HG03159 (cell line): ENCODE measurements at regions not wholly inside any gene's neighbourhood (a gene's known extent, or its start where the extent isn't known, plus 50 kb on each side); places are given as distances from the start of the nearest gene placed in this dataset.

Experiments used
- ATAC-seq: cut with Tn5 transposase; IDR thresholded peaks from one replicate; pipeline ENCODE4 v1.9.1; 2021; ENCODE audit warnings: mild to moderate bottlenecking, moderate library complexity; ENCODE audit not compliant: unreplicated experiment

GRCh38 chr2:5119046-5119445 is 573.1 kb upstream of the SOX11 start:
- ATAC-seq, result no peak

GRCh38 chr2:5121121-5121520 is 571.1 kb upstream of the SOX11 start:
- no peak for ATAC-seq

DNA sequence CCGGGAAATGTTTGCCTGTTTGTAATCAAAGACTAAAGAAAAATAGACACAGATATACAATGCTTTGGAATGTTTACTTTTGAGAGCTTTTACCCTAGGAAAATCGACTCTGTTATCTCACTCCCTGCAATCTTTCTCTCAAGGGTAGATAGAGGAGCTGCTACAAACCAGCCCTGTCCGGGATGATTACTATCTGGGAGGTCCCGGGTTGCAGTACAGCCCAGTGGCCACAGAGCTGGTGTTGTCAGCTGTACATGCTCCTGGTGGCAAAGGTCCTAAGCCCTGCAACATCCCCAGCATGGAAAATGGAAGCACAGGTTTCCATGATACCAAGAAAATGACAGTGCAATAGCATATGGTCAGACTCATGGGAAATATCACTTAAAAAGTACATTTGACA is 570.5 kb upstream of the SOX11 start:
- ATAC-seq, result no peak

DNA sequence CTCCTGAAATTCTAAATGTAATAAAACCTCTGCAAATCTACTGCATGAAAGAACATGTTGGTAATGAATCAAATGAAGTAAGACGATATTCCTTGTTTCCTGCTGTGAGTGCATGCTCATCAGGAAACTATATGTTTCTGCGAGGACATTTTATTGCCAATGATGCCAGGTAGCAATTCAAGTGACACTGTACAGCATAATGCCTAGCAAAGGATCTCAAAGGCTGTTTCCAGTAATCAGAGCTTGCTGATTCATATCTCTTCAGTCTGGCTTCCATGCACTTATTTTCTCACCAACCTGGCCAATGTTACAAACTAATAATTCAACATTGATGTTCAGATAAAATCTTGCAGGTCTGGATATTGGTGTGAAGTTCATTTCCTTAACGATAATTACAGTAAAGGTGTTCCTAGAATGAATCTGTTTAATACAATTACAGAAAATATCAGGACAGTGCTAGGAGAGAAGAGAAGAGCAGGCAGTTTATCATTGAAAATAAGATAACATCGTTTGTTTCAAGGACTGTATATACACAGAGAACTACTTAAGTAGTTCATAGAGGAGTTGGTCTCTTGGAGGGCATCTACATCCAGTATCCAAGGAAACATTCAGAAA is 568.5 kb upstream of the SOX11 start:
- no peak for ATAC-seq

GRCh38 chr2:5125017-5125730 is 567.0 kb upstream of the SOX11 start:
- ATAC-seq, result no peak

GRCh38 chr2:5132281-5132680 is 559.9 kb upstream of the SOX11 start:
- ATAC-seq, result no peak

GRCh38 chr2:5140347-5140746 is 551.8 kb upstream of the SOX11 start:
- ATAC-seq, result no peak

DNA sequence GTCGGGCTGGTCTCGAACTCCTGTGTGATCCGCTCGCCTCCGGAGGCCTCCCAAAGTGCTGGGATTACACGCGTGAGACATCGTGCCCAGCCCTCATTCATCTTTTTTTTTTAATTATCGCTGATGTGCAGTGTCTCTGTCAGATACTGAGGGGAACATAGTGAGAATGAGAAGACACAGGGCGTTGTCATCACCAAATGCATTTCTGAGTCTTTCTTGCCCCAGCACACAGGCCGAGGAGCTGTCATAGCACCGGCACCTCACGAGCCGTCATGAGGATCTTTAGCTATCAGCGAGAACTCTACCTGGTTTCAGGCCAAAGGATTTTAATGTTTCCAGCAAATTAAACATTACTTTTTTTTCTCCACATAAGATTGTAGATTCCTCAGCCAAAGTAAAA is 548.0 kb upstream of the SOX11 start:
- ATAC-seq, result no peak

GRCh38 chr2:5145053-5145452 is 547.1 kb upstream of the SOX11 start:
- ATAC-seq, result no peak

- ATAC-seq, result no peak
Measured at GRCh38 chr2:5145801-5146200, 546.4 kb upstream of the SOX11 start.

GRCh38 chr2:5148392-5149085 is 543.6 kb upstream of the SOX11 start:
- ATAC-seq, result no peak

GRCh38 chr2:5150871-5151270 is 541.3 kb upstream of the SOX11 start:
- no peak for ATAC-seq

DNA sequence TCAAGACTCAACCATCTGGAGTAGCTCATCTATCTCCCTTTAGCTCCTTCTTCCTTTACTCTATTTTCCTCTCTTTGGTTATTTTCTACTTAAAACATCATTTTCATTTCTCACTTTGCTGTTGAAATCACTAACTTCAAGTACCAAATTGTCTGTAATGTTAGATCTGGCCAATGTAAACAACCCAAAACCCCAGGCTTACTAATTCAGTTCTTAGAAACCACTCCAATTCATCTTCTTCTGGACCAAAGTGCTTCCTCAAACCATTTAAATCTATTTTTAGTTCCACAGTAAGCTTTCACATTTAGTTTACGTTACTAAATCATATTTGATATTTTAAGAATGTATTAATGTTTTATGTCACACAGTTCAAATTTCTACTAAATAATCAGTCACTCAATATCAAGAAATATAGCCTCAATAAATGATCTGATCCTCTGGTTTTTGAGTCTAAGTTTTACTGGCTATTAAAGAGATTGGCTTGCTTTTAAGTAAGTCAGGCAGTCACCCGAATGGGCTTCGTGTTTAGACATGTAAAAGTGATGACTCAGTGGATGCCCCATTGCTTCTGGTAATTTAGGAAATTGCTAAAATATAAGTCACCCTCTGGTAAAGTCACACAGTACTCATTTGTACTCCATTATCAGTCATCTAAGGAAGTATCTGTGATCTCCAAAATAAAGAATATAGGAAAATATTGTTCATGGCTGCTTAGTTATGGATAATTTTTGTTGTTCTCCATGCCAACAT is 527.2 kb upstream of the SOX11 start:
- ATAC-seq, result no peak

- no peak for ATAC-seq
Measured at GRCh38 chr2:5172923-5173322, 519.3 kb upstream of the SOX11 start.

DNA sequence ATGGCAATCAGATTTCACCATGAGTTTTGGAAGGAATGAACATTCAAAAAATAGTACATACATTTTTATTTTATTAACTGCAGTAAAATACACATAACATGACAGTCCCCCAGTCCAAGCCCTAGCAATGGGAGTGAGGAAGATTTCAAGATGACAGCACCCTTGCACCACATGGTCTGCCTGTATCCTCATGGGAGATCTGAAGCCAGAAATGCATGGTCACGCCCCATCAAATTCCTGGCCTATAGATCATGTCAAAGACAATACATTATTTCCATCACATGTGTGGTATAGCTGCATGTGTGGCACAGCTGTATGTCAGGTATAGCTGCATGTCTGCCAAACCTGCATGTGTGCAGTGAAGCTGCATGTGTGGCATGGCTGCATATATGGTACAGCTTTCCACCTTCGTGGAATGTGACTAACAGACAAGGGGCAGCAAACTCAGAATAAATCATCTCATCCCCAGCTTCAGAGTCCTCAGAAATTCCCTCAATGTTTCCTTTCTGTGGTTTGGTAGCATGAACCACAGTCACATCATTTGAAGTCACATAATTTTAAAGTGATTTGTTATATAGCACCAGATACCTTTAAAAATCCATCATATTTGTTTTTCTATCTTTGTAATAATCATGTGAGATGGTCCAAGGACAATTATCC is 518.2 kb upstream of the SOX11 start:
- ATAC-seq, result no peak

- no peak for ATAC-seq
Measured at GRCh38 chr2:5175231-5175630, 517.0 kb upstream of the SOX11 start.

- ATAC-seq, result no peak
Measured at GRCh38 chr2:5176764-5177163, 515.4 kb upstream of the SOX11 start.

GRCh38 chr2:5183031-5183430 is 509.2 kb upstream of the SOX11 start:
- ATAC-seq, result no peak

DNA sequence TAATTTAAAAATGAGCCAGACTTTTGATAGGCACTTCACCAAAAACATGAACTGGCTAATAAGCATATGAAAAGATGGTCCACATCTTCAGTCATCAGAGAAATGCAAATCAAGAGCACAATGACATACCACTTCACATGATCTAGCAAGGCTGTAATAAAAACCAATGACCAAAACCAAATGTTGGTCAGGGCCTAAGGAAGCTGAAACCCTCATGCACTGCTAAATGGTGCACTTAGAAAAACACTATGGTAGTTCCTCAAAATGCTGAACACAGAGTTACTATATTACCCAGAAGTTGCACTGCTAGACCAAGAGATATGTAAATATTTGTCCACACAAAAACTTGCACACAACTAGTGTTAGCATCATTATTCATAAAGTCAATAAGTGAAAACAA is 504.9 kb upstream of the SOX11 start:
- ATAC-seq, result no peak

- no peak for ATAC-seq
Measured at GRCh38 chr2:5188636-5189035, 503.5 kb upstream of the SOX11 start.

GRCh38 chr2:5190023-5190422 is 502.2 kb upstream of the SOX11 start:
- ATAC-seq, result no peak
